RWPE2 (cell line): ENCODE measurements at regions not wholly inside any gene's neighbourhood (a gene's known extent, or its start where the extent isn't known, plus 50 kb on each side); places are given as distances from the start of the nearest gene placed in this dataset.

ENCODE experiments used
- ATAC-seq: fragments of 200-7000 bp; cut with Tn5 transposase; 3 replicates; pipeline ENCODE4 v1.9.1; 2021; ENCODE audit warnings: low read depth
- DNase-seq: peaks from one replicate; pipeline ENCODE4 v3.0.0-alpha.2; 2020; ENCODE audit warnings: low spot score
- H3K27ac ChIP-seq: fragments of 450-650 bp; 2 replicates; pipeline ENCODE4 v1.5.1; 2017; ENCODE audit warnings: mild to moderate bottlenecking; ENCODE audit not compliant: poor library complexity, severe bottlenecking
- H3K27me3 ChIP-seq: fragments of 250-450 bp; sonication (Bioruptor Pico); 2 replicates; pipeline ENCODE4 v1.5.1; 2021; ENCODE audit warnings: mild to moderate bottlenecking, moderate library complexity; ENCODE audit not compliant: insufficient read depth, poor library complexity, severe bottlenecking
- H3K36me3 ChIP-seq: fragments of 250-450 bp; sonication (Bioruptor Pico); 2 replicates; pipeline ENCODE4 v1.5.1; 2020; ENCODE audit warnings: low read depth, mild to moderate bottlenecking, moderate library complexity
- H3K4me1 ChIP-seq: fragments of 250-450 bp; sonication (Bioruptor Pico); 2 replicates; pipeline ENCODE4 v1.5.1; 2021; ENCODE audit warnings: mild to moderate bottlenecking, moderate library complexity; ENCODE audit not compliant: insufficient read depth, poor library complexity, severe bottlenecking
- H3K4me3 ChIP-seq: fragments of 250-450 bp; sonication (Bioruptor Pico); 2 replicates; pipeline ENCODE4 v1.5.1; 2021; ENCODE audit warnings: mild to moderate bottlenecking, moderate library complexity; ENCODE audit not compliant: severe bottlenecking
- H3K9me3 ChIP-seq: fragments of 250-450 bp; sonication (Bioruptor Pico); 2 replicates; pipeline ENCODE4 v1.5.1; 2021; ENCODE audit warnings: mild to moderate bottlenecking, moderate library complexity; ENCODE audit not compliant: severe bottlenecking
- TF ChIP-seq, protein P1 (sequence below): fragments of 450-650 bp; IDR thresholded peaks from one replicate; pipeline ENCODE4 v1.5.1; 2017; ENCODE audit warnings: mild to moderate bottlenecking, moderate library complexity; ENCODE audit not compliant: poor library complexity, severe bottlenecking

DNA sequence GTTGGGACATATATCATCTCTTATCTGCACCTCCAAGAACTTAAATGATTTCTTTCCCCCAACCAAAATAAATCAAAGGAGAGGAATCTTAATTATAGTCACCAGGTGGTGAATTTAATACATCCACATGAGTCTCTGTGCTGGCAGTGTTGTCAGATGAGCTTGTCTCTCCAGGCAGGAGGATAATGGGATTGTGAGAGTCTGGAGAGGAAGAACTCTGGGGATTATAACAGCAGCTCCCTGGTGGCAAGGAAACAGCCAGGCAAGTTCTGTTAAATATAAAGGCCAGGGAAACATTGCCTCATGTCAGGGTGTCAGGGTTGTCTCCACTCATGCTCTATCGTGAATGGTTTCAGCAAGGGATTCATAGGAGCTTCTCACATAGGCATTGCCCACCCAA, 80.8 kb downstream of the TLR4 start:
- DNase-seq: no peak
- Histone ChIP-seq H3K36me3 (no peaks in the 10 kb centered on the region), H3K4me1 (no peaks in the 10 kb centered on the region), H3K4me3 (no peak overlapping the region), H3K9me3 (no peaks in the 10 kb centered on the region), H3K27me3 (no peaks in the 10 kb centered on the region), H3K27ac (no peak overlapping the region)
- ATAC-seq: no peak
- TF ChIP-seq, protein P1, sequence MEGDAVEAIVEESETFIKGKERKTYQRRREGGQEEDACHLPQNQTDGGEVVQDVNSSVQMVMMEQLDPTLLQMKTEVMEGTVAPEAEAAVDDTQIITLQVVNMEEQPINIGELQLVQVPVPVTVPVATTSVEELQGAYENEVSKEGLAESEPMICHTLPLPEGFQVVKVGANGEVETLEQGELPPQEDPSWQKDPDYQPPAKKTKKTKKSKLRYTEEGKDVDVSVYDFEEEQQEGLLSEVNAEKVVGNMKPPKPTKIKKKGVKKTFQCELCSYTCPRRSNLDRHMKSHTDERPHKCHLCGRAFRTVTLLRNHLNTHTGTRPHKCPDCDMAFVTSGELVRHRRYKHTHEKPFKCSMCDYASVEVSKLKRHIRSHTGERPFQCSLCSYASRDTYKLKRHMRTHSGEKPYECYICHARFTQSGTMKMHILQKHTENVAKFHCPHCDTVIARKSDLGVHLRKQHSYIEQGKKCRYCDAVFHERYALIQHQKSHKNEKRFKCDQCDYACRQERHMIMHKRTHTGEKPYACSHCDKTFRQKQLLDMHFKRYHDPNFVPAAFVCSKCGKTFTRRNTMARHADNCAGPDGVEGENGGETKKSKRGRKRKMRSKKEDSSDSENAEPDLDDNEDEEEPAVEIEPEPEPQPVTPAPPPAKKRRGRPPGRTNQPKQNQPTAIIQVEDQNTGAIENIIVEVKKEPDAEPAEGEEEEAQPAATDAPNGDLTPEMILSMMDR: no peak

DNA sequence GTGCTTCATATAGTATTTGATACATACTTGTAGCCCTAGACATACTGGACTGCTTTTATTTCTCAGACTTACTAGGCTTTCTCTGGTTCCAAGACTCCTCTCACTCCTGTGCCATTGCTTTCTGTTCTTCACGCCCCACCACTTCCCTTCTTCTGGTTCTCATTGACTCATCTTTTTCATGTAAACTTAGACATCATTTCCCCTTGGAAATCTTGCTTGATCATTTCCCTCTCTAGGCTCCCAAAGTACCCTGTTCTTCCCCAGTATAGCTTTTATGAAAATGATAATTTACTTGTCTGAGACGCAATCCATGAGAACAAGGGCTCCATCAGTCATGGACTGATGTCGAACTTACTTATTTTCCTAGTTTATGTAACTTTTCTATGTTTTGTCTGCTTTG, 83.5 kb downstream of the TLR4 start:
- H3K27me3 ChIP-seq: no peaks in the 10 kb centered on the region
- H3K9me3 ChIP-seq: no peaks in the 10 kb centered on the region
- DNase-seq: no peak
- H3K27ac ChIP-seq: no peak overlapping the region
- TF ChIP-seq, protein P1: no peak
- no peaks in the 10 kb centered on the region for H3K36me3 ChIP-seq
- H3K4me1 ChIP-seq: no peaks in the 10 kb centered on the region
- no peak for ATAC-seq
- no peak overlapping the region for H3K4me3 ChIP-seq

DNA sequence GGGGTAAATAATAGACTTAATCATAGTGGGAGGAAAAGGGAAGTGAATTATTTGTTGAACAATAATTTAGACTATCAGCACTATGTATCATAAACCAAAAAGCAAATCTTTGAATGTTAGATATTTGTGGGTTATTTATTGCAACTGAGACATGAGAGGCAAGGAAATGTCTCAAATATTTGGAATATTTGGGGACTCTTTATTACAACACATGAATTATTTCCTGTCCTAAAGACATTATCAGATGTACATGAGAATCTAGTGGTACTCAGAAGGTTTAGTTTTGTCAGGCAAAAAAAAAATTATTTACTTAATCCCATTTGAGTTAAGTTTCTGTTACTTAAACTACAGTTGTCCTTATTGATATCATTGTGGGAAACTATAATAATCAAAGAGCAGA, 91.1 kb downstream of the TLR4 start:
- no peak overlapping the region for H3K27ac ChIP-seq
- H3K4me3 ChIP-seq: no peak overlapping the region
- no peaks in the 10 kb centered on the region for H3K27me3 ChIP-seq
- TF ChIP-seq, protein P1: no peak
- H3K9me3 ChIP-seq: no peaks in the 10 kb centered on the region
- no peaks in the 10 kb centered on the region for H3K4me1 ChIP-seq
- no peaks in the 10 kb centered on the region for H3K36me3 ChIP-seq
- ATAC-seq (no peak), DNase-seq (no peak)

DNA sequence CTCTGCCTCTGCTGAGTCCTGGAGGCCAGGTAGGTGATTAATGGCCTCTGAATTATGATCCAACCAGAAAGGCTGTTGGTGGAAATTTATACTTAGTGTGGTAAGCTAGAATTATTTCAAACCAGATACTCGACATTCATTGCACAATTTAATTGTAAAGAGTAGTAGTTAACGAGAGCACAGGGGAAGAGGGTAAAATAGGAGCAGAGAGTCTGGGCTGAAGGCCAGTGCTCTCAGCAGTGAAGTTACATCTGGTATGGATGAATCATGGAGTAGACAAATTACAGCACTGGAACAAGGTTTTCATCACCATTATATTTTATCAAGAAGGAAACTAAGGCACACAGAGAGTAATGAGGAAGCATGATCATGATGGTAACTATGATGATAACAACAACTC, 92.5 kb downstream of the TLR4 start:
- H3K4me3 ChIP-seq: no peak overlapping the region
- DNase-seq (no peak), ATAC-seq (no peak)
- H3K27ac ChIP-seq: no peak overlapping the region
- H3K9me3 ChIP-seq: no peaks in the 10 kb centered on the region
- no peaks in the 10 kb centered on the region for H3K36me3 ChIP-seq
- H3K27me3 ChIP-seq: peaks cover under 1% of the 10 kb centered on the region
- no peaks in the 10 kb centered on the region for H3K4me1 ChIP-seq
- TF ChIP-seq, protein P1: no peak

DNA sequence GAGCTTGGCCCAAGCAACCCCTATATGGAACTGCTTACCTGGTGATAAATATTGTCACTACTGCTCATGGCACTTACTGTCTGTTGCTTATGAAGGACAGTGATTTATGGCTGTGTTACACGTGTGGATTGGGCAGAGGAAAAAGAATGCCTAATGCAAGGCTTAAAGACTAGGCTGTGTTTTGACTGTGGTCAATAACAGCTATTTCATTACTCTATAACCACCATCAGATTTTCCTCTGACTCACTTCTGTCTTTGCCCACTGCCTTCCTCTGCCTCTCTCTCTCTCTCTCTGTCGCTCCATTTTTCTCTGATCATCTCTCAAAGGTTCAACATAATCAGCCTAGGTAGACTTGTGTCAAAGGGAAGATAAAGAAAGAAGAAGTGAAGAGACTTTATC, 96.2 kb downstream of the TLR4 start:
- Histone ChIP-seq H3K36me3 (no peaks in the 10 kb centered on the region), H3K9me3 (no peaks in the 10 kb centered on the region), H3K4me3 (no peak overlapping the region), H3K27ac (no peak overlapping the region), H3K4me1 (no peaks in the 10 kb centered on the region), H3K27me3 (peaks cover 4% of the 10 kb centered on the region)
- TF ChIP-seq, protein P1: no peak
- DNase-seq: no peak
- no peak for ATAC-seq
